K562 (cell line): ENCODE measurements at regions not wholly inside any gene's neighbourhood (a gene's known extent, or its start where the extent isn't known, plus 50 kb on each side); places are given as distances from the start of the nearest gene placed in this dataset.

Experiments
- ATAC-seq: fragments of 200-7000 bp; cut with Tn5 transposase; 3 replicates; pipeline ENCODE4 v1.9.1; 2020; ENCODE audit warnings: moderate library complexity
- BruUV-seq: library from RNA; stranded (reverse); fragments of 400-500 nt; replicated peaks from 2 replicates; lab custom pipeline; 2021; lab: Mats Ljungman, UMichigan
- CTCF ChIA-PET: fragments of 300-600 bp; formaldehyde crosslinking; extraction: SDS; loops from one replicate; lab custom pipeline; 2021; ENCODE audit warnings: low intra/inter-chr PET ratio; lab: Yijun Ruan, JAX
- POLR2A ChIA-PET: fragments of 300-600, 350-650 bp; sonication (Branson Sonifier 250); formaldehyde crosslinking; extraction: SDS; loops from one replicate; lab custom pipeline; 2021; ENCODE audit warnings: antibody characterized with exemption, inconsistent platforms; lab: Yijun Ruan, JAX
- DNase-seq, 4 experiments: peaks; one replicate each; pipeline versions ENCODE4 v3.0.0 to v3.0.0-alpha.2; 2011 to 2018; ENCODE audit warnings: low spot score in 3 of 4, mixed read lengths in 3 of 4; ENCODE audit errors: extremely low read depth in 1 of 4
- FAIRE-seq: peaks from 2 replicates; lab custom pipeline; 2011; peaks lifted over from hg19 to GRCh38; lab: Jason Lieb, UNC
- H2AFZ ChIP-seq: 2 replicates; pipeline ENCODE4 v1.6.0; 2011; ENCODE audit warnings: low read depth, low read length, control low read depth, inconsistent platforms
- H3K27ac ChIP-seq: fragments of 200-600 bp; 3 replicates; pipeline ENCODE4 v1.8.0; 2011; ENCODE audit warnings: low read depth, mild to moderate bottlenecking, control low read depth, inconsistent platforms, low read length, moderate library complexity, mixed read lengths; ENCODE audit errors: extremely low read depth
- H3K27me3 ChIP-seq, 2 experiments: fragments of 300-600 bp in 1 of 2; 2 replicates in 1 of 2; 3 replicates in 1 of 2; pipeline versions ENCODE4 v1.6.0 to v1.8.0; 2011; ENCODE audit warnings: inconsistent platforms in 2 of 2, low read length in 2 of 2, mild to moderate bottlenecking in 1 of 2, mixed read lengths in 1 of 2, moderate library complexity in 1 of 2; ENCODE audit not compliant: control insufficient read depth in 2 of 2, insufficient read depth in 2 of 2
- H3K36me3 ChIP-seq: fragments of 300-600 bp; 3 replicates; pipeline ENCODE4 v1.8.0; 2011; ENCODE audit warnings: mild to moderate bottlenecking, low read length, inconsistent platforms; ENCODE audit not compliant: control insufficient read depth, insufficient read depth
- H3K4me1 ChIP-seq, 2 experiments: fragments of 200-600 bp in 1 of 2; replicated peaks in 1 of 2; 2 replicates in 1 of 2; 3 replicates in 1 of 2; pipeline versions ENCODE4 v1.5.1 to v1.8.0; 2011; ENCODE audit warnings: inconsistent platforms in 2 of 2, low read length in 2 of 2, mild to moderate bottlenecking in 1 of 2, mixed read lengths in 1 of 2, moderate library complexity in 1 of 2; ENCODE audit not compliant: control insufficient read depth in 2 of 2, insufficient read depth in 2 of 2
- H3K4me2 ChIP-seq: 2 replicates; pipeline ENCODE4 v1.6.1; 2011; ENCODE audit warnings: low read length, control low read depth, inconsistent platforms, mixed read lengths; ENCODE audit not compliant: insufficient read depth
- H3K4me3 ChIP-seq: fragments of 200-600 bp; sonication (generic), shearing (Covaris generic); 2 replicates; pipeline ENCODE4 v1.5.1; 2016; ENCODE audit warnings: control low read depth, inconsistent platforms
- H3K79me2 ChIP-seq: fragments of 200-600 bp; 3 replicates; pipeline ENCODE4 v1.8.0; 2011; ENCODE audit warnings: low read length, inconsistent platforms; ENCODE audit not compliant: control insufficient read depth, insufficient read depth
- H3K9ac ChIP-seq, 2 experiments: 2 replicates each; pipeline versions ENCODE4 v1.6.0 to v1.6.1; 2011; ENCODE audit warnings: low read depth in 2 of 2, low read length in 2 of 2, control low read depth in 1 of 2, inconsistent platforms in 1 of 2, mild to moderate bottlenecking in 1 of 2, mixed read lengths in 1 of 2; ENCODE audit not compliant: insufficient read depth in 1 of 2
- H3K9me1 ChIP-seq: one replicate; pipeline ENCODE4 v1.6.0; 2011; ENCODE audit warnings: inconsistent platforms, mild to moderate bottlenecking, low read length, moderate library complexity; ENCODE audit not compliant: control insufficient read depth, insufficient read depth
- H3K9me3 ChIP-seq: replicated peaks from 2 replicates; pipeline ENCODE4 v1.5.1; 2011; ENCODE audit warnings: low read depth, low read length, inconsistent platforms; ENCODE audit not compliant: control insufficient read depth, insufficient read depth
- H4K20me1 ChIP-seq: replicated peaks from 2 replicates; pipeline ENCODE4 v1.6.1; 2011; ENCODE audit warnings: low read length, inconsistent platforms, mixed read lengths; ENCODE audit not compliant: control insufficient read depth, insufficient read depth
- CTCF ChIP-seq, 3 experiments: IDR thresholded peaks in 2 of 3; conservative IDR thresholded peaks in 1 of 3; 2 replicates each; pipeline ENCODE4 v1.5.1; 2011 to 2012; ENCODE audit warnings: low read length in 3 of 3, mild to moderate bottlenecking in 3 of 3, control low read depth in 2 of 3, improper control_type of control experiment in 1 of 3, inconsistent platforms in 1 of 3, low read depth in 1 of 3, mixed read lengths in 1 of 3, moderate library complexity in 1 of 3; ENCODE audit not compliant: insufficient read depth in 2 of 3
- NCOR1 ChIP-seq: fragments of 450-650 bp; IDR thresholded peaks from 2 replicates; pipeline ENCODE4 v1.6.1; 2016; ENCODE audit warnings: mild to moderate bottlenecking, moderate library complexity
- NFIC ChIP-seq: fragments of 450-650 bp; IDR thresholded peaks from 2 replicates; pipeline ENCODE4 v1.6.1; 2017; ENCODE audit warnings: mild to moderate bottlenecking, inconsistent platforms
- OTX1 ChIP-seq: fragments of 450-650 bp; formaldehyde crosslinking; IDR thresholded peaks from 2 replicates; pipeline ENCODE4 v1.4.0; 2022; ENCODE audit warnings: mild to moderate bottlenecking
- RAD21 ChIP-seq, 2 experiments: fragments of 250-450 bp in 1 of 2; fragments of 450-650 bp in 1 of 2; sonication (Bioruptor Pico) in 1 of 2; formaldehyde crosslinking in 1 of 2; IDR thresholded peaks in 1 of 2; conservative IDR thresholded peaks in 1 of 2; 2 replicates each; pipeline versions ENCODE4 v1.4.0 to v1.8.0; 2020 to 2022; ENCODE audit warnings: mild to moderate bottlenecking in 2 of 2, moderate library complexity in 1 of 2
- TOE1 ChIP-seq, 2 experiments: fragments of 450-650 bp in 1 of 2; sonication (generic) in 1 of 2; formaldehyde crosslinking in 1 of 2; IDR thresholded peaks; 2 replicates each; pipeline versions ENCODE4 v1.7.1 to v1.8.0; 2016 to 2022; ENCODE audit warnings: borderline replicate concordance in 2 of 2, mild to moderate bottlenecking in 2 of 2, antibody characterized with exemption in 1 of 2, inconsistent platforms in 1 of 2, low read depth in 1 of 2, missing genetic modification reagents in 1 of 2, moderate library complexity in 1 of 2
- UBTF ChIP-seq, 2 experiments: IDR thresholded peaks; 2 replicates each; pipeline ENCODE4 v1.6.1; 2012; ENCODE audit warnings: improper control_type of control experiment in 2 of 2, low read depth in 2 of 2, low read length in 2 of 2, borderline replicate concordance in 1 of 2
- ZNF77 ChIP-seq: fragments of 250-450 bp; sonication (Bioruptor Pico); IDR thresholded peaks from 2 replicates; pipeline ENCODE4 v1.5.0; 2020
- ZNF830 ChIP-seq: fragments of 250-450 bp; sonication (Bioruptor Pico); IDR thresholded peaks from 2 replicates; pipeline ENCODE4 v1.5.0; 2021; ENCODE audit warnings: mild to moderate bottlenecking
- WGBS: fragments of 100-300 bp; shearing (Covaris generic); methylation state at CpG from one replicate; pipeline ENCODE4 v1.1.6; 2016; ENCODE audit warnings: low coverage, mixed read lengths; ENCODE audit not compliant: insufficient coverage; ENCODE audit errors: missing lambda C conversion rate; 5-methylcytosine and 5-hydroxymethylcytosine counted together
- in situ Hi-C: fragments of 300-500 bp; cut with MboI; formaldehyde crosslinking; loops from 4 replicates; pipeline ENCODE4 v1.15.0; 2018; ENCODE audit warnings: inconsistent platforms, mixed read lengths
- intact Hi-C: fragments of 100-400 bp; cut with micrococcal nuclease; formaldehyde crosslinking; loops from 2 replicates; pipeline ENCODE4 v1.14.2; 2022

GRCh38 chr2:126399001-126399400 is 257.0 kb upstream of the GYPC start:
- H3K27ac ChIP-seq = no peak overlapping the region
- ATAC-seq (no peak), FAIRE-seq (no peak), DNase-seq (peak in 1 of 4 experiments; percentile 21)
- no peak overlapping the region for H3K4me2 ChIP-seq
- no peaks in the 10 kb centered on the region for H3K79me2 ChIP-seq
- H3K9me3 ChIP-seq = no peaks in the 10 kb centered on the region
- in situ Hi-C loops = no loop called here
- no peak overlapping the region for H2AFZ ChIP-seq
- H3K27me3 ChIP-seq = no peaks in the 10 kb centered on the region
- no peaks in the 10 kb centered on the region for H3K9me1 ChIP-seq
- H3K9ac ChIP-seq = no peak overlapping the region
- CTCF ChIA-PET = no interaction called here
- H3K36me3 ChIP-seq = no peaks in the 10 kb centered on the region
- WGBS = 0% methylated on average over 2 of the region's 2 CpGs
- TF ChIP-seq UBTF (IDR thresholded peaks at IDR 0.05; ENCODE audit: borderline replicate concordance in 1 of 2, low read depth in 2 of 2, low read length in 2 of 2) (no peak), RAD21 (CRISPR knock-in tag; conservative IDR thresholded peaks at IDR 0.05 in 1 of 2, IDR thresholded peaks at IDR 0.05 in 1 of 2) (peak in 1 of 2 experiments; percentile 25; a peak in 2 of 4 replicates), NFIC (peak; percentile 32; the same call in 1 of the 2 replicates), OTX1 (CRISPR knock-in tag) (no peak), NCOR1 (no peak), ZNF77 (CRISPR knock-in tag) (no peak), CTCF (IDR thresholded peaks at IDR 0.05 in 2 of 3, conservative IDR thresholded peaks at IDR 0.05 in 1 of 3; ENCODE audit: insufficient read depth in 2 of 3, low read depth in 1 of 3, low read length in 3 of 3) (peak in 1 of 3 experiments; percentile 27; a peak in 1 of 6 replicates), ZNF830 (CRISPR knock-in tag) (no peak), TOE1 (IDR thresholded peaks at IDR 0.05; ENCODE audit: borderline replicate concordance) (no peak), TOE1 (CRISPR knock-in tag; IDR thresholded peaks at IDR 0.05; ENCODE audit: borderline replicate concordance, low read depth) (no peak)
- intact Hi-C loops = no loop called here
- no TSS peak for BruUV-seq
- H4K20me1 ChIP-seq = no peaks in the 10 kb centered on the region
- no peaks in the 10 kb centered on the region for H3K4me1 ChIP-seq
- no peak overlapping the region for H3K4me3 ChIP-seq
- POLR2A ChIA-PET = interaction anchor here (0.6 kb wide), 1 partner anchor 372 kb away, joined by 3 read pairs; no protein-coding TSS in a partner anchor
